ENCODE measurements at regions not wholly inside any gene's neighbourhood (a gene's known extent, or its start where the extent isn't known, plus 50 kb on each side); places are given as distances from the start of the nearest gene placed in this dataset.

- TF ChIP-seq AHDC1 (CRISPR knock-in tag; IDR thresholded peaks at IDR 0.05; ENCODE audit: borderline replicate concordance): no peak
Measured at GRCh38 chrY:8808611-8809010, 528.7 kb upstream of the TSPY4 start (continued).

- in situ Hi-C loops (cut with HindIII; ENCODE audit: extremely low pct_ligation_motif_present, low pct_unique_long_range_greater_than_20kb): no loop called here
- no peak for DNase-seq (ENCODE audit: low spot score)
- no peak for FAIRE-seq
- Histone ChIP-seq H3K27ac (ENCODE audit: extremely low read length, insufficient read depth, low read length) (no peak overlapping the region), H3K4me1 (ENCODE audit: insufficient read depth, low read length) (no peaks in the 10 kb centered on the region), H3K9me3 (ENCODE audit: low read length) (no peaks in the 10 kb centered on the region), H2AFZ (ENCODE audit: low read length) (no peak overlapping the region), H4K20me1 (ENCODE audit: insufficient read depth, low read length) (no peaks in the 10 kb centered on the region), H3K9ac (ENCODE audit: insufficient read depth, low read depth, low read length) (no peak overlapping the region), H3K4me2 (ENCODE audit: low read depth, low read length) (no peak overlapping the region), H3K79me2 (ENCODE audit: insufficient read depth, low read length) (no peaks in the 10 kb centered on the region), H3K27me3 (ENCODE audit: control insufficient read depth in 1 of 2, insufficient read depth in 2 of 2, low read length in 2 of 2) (no peaks in the 10 kb centered on the region), H3K36me3 (replicated peaks in 1 of 2; ENCODE audit: control insufficient read depth in 1 of 2, insufficient read depth in 2 of 2, low read length in 2 of 2) (no peaks in the 10 kb centered on the region), H3K4me3 (replicated peaks in 1 of 3; ENCODE audit: insufficient read depth in 1 of 3, low read depth in 2 of 3, low read length in 3 of 3) (no peak overlapping the region)
- no peak for ATAC-seq
- TF ChIP-seq MTF2 (CRISPR knock-in tag; IDR thresholded peaks at IDR 0.05; ENCODE audit: borderline replicate concordance): no peak
- TF ChIP-seq SMAD9 (CRISPR knock-in tag; IDR thresholded peaks at IDR 0.05): no peak
- POLR2A ChIA-PET: no interaction called here
- BruUV-seq (replicated peaks): no TSS peak
- CTCF ChIA-PET (ENCODE audit: low intra/inter-chr PET ratio, low total read pairs): no interaction called here
- WGBS (ENCODE audit: low lambda C conversion rate): 0% methylated on average over 2 of the region's 2 CpGs
- intact Hi-C loops (cut with micrococcal nuclease; ENCODE audit: unreplicated experiment): no loop called here
Measured at GRCh38 chrY:8809076-8809475, 528.2 kb upstream of the TSPY4 start.

All from HepG2 (cell line).